ENCODE measurements at regions not wholly inside any gene's neighbourhood (a gene's known extent, or its start where the extent isn't known, plus 50 kb on each side); places are given as distances from the start of the nearest gene placed in this dataset.

DNA sequence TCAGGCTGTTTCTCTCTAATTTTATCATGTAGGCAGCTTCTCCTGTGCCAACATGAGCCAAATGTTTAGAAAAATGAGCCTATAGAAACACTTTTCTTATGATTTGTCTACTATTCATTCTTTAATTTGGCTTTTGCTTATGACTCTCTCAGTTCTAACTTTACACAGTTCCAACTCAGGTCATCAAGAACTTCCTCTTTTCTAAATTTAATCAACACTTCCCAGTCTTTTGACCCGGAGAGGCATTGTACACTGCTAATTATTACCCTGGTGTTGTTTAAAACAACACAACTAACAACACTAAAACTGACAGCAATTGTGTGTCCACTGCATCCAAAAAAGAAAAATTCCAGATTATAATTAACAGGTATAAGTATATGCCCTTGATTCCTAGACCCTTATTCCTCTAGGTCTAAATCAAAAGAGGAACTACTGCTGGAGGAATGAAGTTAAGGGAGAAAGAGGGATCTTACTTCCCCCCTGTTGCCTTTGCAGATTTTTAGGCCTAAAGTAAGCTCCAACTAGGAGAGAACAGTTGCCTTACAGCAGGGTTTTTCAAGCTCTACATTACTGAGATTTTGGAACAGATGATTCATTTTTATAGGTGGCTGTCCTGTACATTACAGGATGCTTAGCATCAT, 332.2 kb upstream of the GOLIM4 start:
- DNase-seq: no peak
- WGBS, 2 donors: 61% methylated on average over 1 of the region's 1 CpG
- Histone ChIP-seq H3K27me3 (no peaks in the 10 kb centered on the region), H3K27ac (no peak overlapping the region), H3K4me3 (no peak overlapping the region), H3K9me3 (no peaks in the 10 kb centered on the region), H3K36me3 (ENCODE audit: low read depth, missing control alignments) (no peaks in the 10 kb centered on the region), H3K4me1 (no peaks in the 10 kb centered on the region)
- TF ChIP-seq, protein P1, sequence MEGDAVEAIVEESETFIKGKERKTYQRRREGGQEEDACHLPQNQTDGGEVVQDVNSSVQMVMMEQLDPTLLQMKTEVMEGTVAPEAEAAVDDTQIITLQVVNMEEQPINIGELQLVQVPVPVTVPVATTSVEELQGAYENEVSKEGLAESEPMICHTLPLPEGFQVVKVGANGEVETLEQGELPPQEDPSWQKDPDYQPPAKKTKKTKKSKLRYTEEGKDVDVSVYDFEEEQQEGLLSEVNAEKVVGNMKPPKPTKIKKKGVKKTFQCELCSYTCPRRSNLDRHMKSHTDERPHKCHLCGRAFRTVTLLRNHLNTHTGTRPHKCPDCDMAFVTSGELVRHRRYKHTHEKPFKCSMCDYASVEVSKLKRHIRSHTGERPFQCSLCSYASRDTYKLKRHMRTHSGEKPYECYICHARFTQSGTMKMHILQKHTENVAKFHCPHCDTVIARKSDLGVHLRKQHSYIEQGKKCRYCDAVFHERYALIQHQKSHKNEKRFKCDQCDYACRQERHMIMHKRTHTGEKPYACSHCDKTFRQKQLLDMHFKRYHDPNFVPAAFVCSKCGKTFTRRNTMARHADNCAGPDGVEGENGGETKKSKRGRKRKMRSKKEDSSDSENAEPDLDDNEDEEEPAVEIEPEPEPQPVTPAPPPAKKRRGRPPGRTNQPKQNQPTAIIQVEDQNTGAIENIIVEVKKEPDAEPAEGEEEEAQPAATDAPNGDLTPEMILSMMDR (IDR thresholded peaks at IDR 0.05): no peak
- TF ChIP-seq POLR2A (IDR thresholded peaks at IDR 0.05): no peak
- intact Hi-C loops (cut with DNase I; ENCODE audit: low total_unique reads): no loop called here

DNA sequence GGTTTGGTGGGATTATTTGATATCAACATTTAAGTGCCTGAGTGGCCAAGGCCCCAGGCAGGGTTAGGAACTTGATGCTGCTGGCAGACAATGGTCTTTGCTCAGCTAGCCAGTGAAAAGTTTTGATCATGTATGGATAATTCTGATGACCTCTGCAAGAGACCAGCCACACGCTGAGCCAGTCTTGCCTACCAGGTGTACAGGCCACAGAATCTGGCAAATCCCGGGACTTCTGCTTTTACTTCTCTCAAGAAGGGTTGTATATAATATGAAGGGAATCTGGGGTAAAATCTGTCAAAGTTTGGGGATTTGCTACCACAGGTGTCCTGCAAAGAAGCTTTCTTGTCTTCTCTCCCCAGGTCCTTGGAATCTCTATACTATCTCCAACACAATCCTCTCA, 331.4 kb upstream of the GOLIM4 start:
- DNase-seq: no peak
- intact Hi-C loops (cut with DNase I; ENCODE audit: low total_unique reads): no loop called here
- TF ChIP-seq, protein P1 (IDR thresholded peaks at IDR 0.05): no peak
- TF ChIP-seq POLR2A (IDR thresholded peaks at IDR 0.05): no peak
- H3K36me3 ChIP-seq (ENCODE audit: low read depth, missing control alignments): no peaks in the 10 kb centered on the region
- no peak overlapping the region for H3K27ac ChIP-seq
- H3K4me1 ChIP-seq: no peaks in the 10 kb centered on the region
- no peaks in the 10 kb centered on the region for H3K9me3 ChIP-seq
- no peak overlapping the region for H3K4me3 ChIP-seq
- H3K27me3 ChIP-seq: no peaks in the 10 kb centered on the region
- 91 to 100% methylated on average over 2 of the region's 2 CpGs for WGBS, 2 donors

DNA sequence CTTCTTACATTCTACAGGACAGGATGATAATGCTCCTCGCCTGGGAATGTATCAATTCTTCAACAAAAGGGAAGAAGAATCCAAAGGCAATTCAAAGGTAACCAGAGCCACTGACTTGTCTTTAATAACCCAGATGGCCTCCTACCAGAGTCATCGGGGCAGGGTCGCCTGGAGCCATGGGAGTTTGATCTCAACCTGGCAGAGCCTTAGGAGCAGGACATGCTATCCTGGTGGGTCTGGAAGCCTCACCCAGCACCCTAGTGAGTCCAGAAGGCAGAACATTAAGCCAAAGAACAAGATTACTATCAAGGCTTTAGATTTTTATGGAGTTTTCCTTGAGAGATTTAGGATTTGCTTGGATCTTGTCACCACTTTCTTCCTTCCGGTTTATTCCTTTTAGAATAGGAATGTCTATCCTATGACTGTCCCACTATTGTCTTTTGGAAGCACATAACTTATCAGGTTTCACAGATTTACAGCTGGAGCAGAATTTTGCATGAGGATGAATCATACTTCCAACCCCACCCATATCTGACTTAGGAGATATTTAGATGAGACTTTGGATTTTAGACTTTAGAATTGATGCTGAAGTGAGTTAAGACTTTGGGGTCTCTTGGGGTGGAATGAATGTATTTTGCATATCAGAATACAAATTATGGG, 330.3 kb upstream of the GOLIM4 start:
- TF ChIP-seq POLR2A (IDR thresholded peaks at IDR 0.05): no peak
- TF ChIP-seq, protein P1 (IDR thresholded peaks at IDR 0.05): no peak
- no peak for DNase-seq
- 92 to 97% methylated on average over 4 of the region's 4 CpGs for WGBS, 2 donors
- H3K9me3 ChIP-seq: no peaks in the 10 kb centered on the region
- H3K27me3 ChIP-seq: no peaks in the 10 kb centered on the region
- intact Hi-C loops (cut with DNase I; ENCODE audit: low total_unique reads): no loop called here
- H3K36me3 ChIP-seq (ENCODE audit: low read depth, missing control alignments): no peaks in the 10 kb centered on the region
- no peak overlapping the region for H3K27ac ChIP-seq
- H3K4me1 ChIP-seq: no peaks in the 10 kb centered on the region
- H3K4me3 ChIP-seq: no peak overlapping the region

DNA sequence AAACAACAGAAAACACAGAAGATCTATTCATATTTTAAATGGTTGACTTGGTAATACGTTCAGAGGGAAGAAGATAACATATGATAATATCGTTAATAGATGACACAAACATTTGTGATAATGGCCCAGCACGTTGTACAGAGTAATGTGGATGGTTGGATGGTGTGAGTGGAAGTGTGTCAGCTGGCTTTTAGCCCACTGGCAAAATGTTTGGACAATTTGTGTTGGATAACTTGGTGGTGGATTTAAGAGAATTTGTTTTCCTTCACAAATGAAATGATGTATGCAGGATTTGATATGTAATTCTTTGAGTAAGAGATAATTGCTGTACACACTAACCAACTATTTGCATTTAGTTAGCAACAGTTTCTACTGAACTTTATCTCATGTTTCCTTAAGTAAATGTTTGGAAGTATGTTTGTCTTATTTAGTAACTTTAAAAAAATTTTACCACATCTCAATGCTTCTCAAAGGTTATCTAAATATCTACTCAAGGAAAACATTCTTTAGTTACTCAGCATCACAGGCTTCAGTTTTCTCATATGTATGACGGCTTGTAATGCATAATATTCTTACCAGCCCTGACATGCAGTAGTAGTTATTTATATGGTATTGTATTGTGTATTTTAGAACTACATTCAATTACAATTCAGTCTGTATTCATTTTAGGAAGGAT, 328.5 kb upstream of the GOLIM4 start:
- WGBS, 2 donors: 58 to 59% methylated on average over 4 of the region's 4 CpGs
- H3K9me3 ChIP-seq: no peaks in the 10 kb centered on the region
- TF ChIP-seq, protein P1 (IDR thresholded peaks at IDR 0.05): no peak
- no peak for TF ChIP-seq POLR2A (IDR thresholded peaks at IDR 0.05)
- no peak for DNase-seq
- no peak overlapping the region for H3K4me3 ChIP-seq
- H3K4me1 ChIP-seq: no peaks in the 10 kb centered on the region
- H3K27ac ChIP-seq: no peak overlapping the region
- no peaks in the 10 kb centered on the region for H3K36me3 ChIP-seq (ENCODE audit: low read depth, missing control alignments)
- no peaks in the 10 kb centered on the region for H3K27me3 ChIP-seq
- intact Hi-C loops (cut with DNase I; ENCODE audit: low total_unique reads): no loop called here

Measured in testis (tissue), 2 donors.